HTR-8/SVneo (cell line): ENCODE measurements at regions not wholly inside any gene's neighbourhood (a gene's known extent, or its start where the extent isn't known, plus 50 kb on each side); places are given as distances from the start of the nearest gene placed in this dataset.
"Not testable (repeated sequence)": the region's sequence is repeated elsewhere in the genome, so short reads cannot be mapped to it uniquely, and the experiment has no call there.

Experiments
- DNase-seq: peaks from one replicate; pipeline ENCODE4 v3.0.0; 2011; ENCODE audit warnings: low spot score, mixed read lengths; ENCODE audit not compliant: insufficient read length
- FAIRE-seq: peaks from 2 replicates; lab custom pipeline; 2011; peaks lifted over from hg19 to GRCh38; lab: Jason Lieb, UNC

DNA sequence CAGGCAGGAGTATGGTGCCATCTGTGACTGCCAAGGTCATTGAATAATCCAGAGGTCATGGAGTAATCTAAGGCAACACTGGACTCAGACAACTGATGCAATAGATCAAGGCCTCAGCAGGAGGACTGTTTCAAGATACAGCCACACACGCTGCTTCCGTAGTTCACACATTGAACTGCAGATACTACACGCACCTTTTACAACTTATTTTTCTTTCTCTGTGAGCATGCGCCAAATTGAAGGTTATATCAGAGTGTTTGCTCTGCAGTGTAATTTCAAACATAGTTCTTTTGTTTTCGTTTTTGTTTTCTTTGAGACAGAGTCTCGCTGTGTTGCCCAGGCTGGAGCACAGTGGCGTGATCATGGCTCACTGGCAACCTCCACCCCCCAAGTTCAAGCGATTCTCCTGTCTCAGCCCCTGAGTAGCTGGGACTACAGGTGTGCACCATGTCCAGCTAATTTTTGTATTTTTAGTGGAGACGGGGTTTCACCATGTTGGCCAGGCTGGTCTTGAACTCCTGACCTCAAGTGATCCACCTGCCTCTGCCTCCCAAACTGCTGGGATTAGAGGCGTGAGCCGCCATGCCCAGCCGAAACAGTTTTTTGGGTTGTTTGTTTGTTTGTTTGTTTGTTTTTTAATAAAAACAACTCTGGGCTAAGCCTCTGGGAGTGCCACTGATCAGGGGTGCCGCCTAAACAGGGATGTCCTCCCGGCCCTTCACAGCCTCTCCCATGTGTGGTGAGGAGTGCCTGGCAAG lies 96.6 kb upstream of the NAA20 start:
- FAIRE-seq (no peak), DNase-seq (no peak)

DNA sequence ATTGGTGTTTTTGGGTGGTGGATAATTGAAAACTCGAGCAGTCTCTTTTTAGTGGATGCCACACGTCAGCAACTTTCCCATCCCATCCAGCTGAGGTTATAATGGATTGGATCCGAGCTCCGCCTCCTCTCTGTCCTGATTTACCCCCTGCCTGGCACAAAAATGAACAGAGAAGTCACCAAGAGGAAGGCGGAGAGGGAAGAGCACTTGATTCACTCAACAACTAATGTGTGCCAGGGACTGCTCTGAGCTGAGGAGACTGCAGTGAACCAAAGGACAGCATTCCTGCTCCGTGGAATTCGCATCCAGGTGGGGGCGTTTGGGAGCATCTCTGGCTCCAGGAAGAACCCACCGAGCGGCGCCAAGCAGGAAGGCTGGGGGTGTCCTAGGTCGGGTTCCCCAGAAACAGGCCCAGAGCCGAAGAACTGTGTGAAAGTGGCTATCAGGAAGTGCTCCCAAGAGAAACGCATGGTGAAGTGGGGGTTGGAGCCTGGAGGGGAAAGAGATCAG lies 95.8 kb upstream of the NAA20 start:
- no peak for FAIRE-seq
- DNase-seq = no peak

DNA sequence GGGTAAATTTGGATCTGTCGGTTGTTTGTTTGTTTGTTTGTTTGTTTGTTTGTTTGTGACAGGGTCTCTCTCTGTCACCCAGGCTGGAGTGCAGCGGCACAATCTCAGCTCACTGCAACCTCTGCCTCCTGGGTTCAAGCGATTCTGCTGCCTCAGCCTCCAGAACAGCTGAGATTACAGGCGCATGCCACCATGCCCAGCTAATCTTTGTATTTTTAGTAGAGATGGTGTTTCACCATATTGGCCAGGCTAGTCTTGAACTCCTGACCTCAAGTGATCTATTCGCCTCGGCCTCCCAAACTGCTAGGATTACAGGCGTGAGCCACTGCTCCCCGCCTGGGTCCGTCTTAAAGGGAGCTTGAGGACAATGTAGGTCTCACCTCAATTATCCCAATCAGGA lies 95.3 kb upstream of the NAA20 start:
- not testable (repeated sequence) for DNase-seq, FAIRE-seq

DNA sequence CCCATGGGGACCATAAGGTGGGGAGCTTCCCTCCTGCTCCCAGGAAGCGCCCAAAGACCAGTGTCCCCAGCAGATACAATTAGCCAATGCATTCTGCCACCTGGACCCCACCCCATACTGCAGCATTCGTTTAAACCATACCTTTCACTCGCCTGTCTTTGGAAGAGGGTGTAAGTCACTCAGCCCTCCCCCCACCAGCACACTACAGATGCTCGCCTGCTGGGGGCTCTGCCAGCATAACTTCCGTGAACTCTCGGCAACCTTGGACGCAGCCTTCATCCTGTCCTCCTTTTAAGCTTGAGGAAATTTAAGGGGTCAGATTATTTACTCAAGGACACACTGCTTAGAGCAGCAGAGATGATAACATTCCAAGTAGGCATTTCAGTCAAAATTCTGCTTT lies 94.4 kb upstream of the NAA20 start:
- DNase-seq (no peak), FAIRE-seq (no peak)

DNA sequence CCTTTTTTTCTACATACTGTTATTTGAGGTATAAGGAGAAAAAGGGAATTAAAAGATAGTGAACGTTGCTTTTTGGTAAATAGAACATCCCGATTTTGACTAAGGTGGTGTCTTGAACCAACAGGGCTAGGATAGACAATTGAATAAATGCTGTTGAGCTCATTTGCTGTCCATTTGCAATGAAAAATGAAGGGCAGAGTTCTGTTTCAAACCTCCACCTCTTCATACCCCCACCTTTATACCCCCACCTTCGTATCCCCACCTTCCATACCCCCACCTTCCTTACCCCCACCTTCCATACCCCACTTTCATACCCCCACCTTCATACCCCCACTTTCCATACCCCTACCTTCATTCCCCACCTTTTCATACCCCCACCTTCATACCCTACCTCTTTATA lies 93.4 kb upstream of the NAA20 start:
- DNase-seq (no peak), FAIRE-seq (no peak)

DNA sequence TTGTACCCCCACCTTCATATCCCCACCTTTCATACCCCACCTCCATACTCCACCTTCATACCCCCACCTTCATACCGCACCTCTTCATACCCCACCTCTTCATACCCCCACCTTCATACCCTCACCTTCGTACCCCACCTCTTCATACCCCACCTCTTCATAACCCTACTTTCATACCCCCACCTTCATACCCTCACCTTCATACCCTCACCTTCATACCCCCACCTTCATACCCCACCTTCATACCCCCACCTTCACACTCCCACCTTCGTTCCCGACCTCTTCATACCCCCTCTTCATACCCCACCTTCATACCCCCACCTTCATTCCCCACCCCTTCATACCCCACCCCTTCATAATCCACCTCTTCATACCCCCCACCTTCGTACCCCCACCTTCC lies 92.9 kb upstream of the NAA20 start:
- DNase-seq (no peak), FAIRE-seq (peak; percentile 100)

DNA sequence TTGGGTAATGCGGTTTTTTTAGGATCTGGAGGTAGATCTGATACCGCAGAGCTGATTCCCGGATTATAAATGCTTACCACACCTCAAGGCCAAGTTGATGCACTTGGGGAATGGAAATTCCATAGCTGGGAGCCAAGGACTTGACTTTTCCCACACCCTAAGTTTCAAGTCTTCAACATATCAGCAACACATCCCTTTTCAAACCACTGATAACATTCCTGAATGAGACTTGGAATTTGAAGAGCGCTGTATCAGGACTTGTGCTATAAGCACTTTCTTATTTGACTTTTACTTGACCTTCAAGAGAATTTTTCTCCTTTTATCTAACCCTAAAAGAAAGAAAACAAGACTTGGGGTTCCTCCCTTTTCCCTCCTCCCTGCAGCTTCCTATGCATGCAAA lies 90.6 kb upstream of the NAA20 start:
- DNase-seq = no peak
- no peak for FAIRE-seq

DNA sequence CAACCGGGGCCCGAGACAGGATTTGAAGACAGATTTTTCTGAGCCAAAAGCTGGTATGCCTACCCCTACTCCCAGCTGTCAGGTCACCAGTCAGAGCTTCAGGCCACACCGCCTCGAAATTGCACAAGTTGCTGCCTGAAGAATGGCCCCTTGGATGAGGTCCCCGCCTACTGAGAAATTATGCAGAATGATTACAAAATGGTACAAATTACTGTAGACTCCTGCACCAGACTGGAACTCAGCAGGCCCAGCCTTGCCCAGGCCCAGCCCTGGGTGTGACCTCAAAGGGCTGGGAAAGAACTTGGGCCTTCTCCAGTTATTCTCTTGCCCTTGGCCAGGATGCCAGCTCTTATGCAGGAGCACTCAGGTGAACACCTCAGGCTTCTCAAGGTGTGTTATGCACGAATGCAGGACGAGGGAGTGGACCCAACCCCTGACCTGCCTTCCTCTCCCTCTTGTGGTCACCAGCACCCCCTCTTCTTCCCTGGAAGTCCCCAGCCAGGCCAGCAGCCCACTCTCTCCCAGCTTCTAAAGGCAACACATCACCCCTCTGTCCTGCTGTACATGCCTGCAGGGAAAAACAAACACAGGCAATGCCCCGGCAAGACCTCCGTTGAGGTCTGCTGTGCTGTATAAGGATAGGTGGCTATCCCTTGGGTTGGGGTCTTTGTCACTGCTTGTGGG lies 88.7 kb upstream of the NAA20 start:
- FAIRE-seq (no peak), DNase-seq (no peak)

DNA sequence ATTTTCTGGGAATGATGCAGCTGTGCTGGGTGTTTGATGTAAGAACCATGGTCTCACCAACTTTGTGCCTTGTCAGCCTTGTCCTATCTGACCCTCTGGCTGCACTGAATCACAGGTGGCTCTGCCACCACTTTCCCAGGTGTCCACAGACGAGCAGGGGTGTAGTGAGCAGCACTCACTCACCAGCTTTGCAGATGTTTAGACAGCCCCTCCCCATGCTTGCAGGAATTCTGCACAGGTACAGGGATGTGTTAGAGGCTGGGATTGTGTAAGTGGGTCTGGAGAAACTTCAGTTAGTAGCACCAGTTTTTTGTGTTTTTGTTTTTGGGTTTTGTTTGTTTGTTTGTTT lies 88.2 kb upstream of the NAA20 start:
- FAIRE-seq (peak; percentile 33), DNase-seq (no peak)

DNA sequence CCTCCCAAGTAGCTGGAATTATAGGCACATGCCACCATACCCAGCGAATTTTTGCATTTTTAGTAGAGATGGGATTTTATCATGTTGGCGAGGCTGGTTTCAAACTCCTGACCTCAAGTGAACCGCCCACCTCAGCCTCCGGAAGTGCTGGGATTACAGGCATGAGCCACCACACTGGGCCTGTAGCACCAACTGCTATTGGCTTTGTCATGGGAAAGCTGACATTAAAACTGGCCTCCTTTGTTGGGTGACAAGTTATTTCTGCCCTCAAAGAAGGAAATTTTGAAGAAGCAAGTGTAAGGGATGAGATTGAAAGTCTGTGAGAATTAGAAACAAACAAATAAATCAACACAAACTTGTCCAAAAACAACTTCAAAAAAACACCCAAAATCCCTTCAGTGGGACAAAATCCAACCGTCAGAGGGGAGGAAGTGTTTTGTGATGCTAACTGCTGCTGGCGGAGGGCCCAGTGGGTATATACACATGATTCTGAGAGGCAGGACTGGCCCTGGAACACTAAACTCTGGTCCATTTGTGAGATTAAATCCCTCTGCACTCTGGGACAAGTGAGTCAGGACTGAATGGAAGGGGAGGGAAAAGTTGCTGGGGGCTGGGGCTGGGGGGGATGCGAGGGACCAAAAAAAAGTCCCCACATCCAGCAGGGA lies 87.5 kb upstream of the NAA20 start:
- DNase-seq (no peak), FAIRE-seq (no peak)

DNA sequence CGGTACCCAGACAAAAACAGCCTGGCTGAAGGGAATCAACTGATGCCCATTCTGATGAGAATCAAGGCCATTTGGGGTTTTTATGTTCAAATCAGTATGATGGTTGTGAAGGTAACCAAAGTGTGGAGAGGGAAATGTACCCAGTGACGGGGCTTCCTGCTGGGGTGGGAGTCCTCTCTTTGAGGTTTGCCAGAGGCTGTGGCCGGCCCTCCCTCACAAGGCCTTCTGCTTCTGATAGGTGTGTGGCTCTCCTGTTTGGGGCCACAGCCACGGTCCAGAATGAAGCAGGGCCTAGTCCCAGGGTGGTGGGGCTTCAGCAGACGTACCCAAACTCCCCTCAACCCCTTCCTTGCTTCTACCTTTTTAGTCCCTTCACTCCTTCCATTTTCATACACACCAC lies 86.7 kb upstream of the NAA20 start:
- DNase-seq (no peak), FAIRE-seq (no peak)

DNA sequence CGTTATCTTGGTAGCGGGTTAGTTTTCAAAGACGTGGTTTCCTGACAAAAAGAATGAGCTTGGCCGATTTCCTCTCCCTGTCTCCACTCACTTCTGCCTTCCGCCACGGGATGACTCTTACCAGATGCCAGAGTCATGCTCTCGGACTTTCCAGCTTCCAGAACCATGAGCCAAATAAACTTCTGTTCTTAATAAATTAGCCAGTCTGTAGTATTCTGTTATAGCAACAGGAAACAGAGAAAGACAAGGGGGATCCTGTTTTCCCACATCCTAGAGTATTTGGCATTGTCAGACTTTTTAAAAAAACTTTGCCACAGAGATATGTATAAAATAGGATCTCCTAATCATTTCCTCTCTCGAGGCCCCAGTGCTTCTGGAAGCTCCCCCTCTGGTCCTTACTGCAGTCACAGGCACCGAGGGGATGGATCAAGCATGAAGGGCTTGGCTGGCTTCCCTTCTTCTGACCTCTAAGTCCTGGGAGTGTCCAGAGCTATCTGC lies 84.9 kb upstream of the NAA20 start:
- FAIRE-seq = no peak
- DNase-seq = no peak

DNA sequence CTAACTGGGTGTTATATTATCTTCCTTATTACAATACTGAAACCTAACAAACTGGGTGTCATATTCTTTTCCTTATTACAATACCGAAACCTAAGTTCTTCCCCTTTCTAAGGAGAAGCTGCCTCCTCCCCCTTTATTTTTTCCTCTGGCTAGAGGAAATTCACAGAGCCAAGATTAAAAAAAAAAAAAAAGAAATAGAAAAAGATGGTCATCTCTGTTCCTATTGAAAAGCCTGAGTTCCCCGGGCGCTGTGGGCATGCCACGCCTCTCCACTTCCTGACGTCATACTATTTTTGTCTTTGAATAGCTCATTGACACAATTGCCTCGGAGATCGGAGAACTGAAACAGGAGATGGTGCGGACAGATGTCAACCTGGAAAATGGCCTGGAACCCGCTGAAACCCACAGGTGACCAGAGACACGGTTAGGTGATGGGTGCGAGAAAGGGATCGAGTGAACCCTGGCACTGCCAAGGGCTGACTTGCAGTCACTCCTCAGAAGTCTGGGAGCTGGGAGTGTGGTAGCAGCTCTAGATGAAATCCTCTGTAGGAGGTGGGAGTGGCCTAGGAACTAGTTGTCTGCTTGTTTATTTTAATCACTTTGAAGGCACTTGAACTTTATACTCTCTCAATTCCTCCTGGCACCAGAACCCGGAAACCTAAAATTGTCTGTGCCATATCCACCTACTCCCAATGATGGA lies 82.2 kb upstream of the NAA20 start:
- DNase-seq (no peak), FAIRE-seq (no peak)

DNA sequence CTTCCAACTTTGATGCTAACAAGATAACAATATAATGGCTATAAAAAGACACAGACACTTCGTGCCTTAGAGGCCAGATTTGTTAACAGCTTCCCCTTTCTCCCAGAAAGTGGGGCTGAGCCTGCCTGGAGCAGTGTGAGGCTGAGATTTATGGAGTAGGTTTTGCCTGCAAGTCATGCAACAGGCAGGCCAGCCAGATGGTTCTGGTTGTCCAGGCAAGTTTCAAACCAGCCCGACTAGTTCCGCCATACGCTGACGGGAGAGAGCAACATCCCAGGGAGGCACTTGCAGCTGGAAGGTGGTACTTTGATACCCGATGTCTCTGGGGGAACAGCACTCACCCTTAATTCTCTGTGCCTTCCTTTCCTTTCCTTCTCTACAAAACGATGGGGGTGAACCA lies 81.3 kb upstream of the NAA20 start:
- FAIRE-seq (no peak), DNase-seq (no peak)

DNA sequence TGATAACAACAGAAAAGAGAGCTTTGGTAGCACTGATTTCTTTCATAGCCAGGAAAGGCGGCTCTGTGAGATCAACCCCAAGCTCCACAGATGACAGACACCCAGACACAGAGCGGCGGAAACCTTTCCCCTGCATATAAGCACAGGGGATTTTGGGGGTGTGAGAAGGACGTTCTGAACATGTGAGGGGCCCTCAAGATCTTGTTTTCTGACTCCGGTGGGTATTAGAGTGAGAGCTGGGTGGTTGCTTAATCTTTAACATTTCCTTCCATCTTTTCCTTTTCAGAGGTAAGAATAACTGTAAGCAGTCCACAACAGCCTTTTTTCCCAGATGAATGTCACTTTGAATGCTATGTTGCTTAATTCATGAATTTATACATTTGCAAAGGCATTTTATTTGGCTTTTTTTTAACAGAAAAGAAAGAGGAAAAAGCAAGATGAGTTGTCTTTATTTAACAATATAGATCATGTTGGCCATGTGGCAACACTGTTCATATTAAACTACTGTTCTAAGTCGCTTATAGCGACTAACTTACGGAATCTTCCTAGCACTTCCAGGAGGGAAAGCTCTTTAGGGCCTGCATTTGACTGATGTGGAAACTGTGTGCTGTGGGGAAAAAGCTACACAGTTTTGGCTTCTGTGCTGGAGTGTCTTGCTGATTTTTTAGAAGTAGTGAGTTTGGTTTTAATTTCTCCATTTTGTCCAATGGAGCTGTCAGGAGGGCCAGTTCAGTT lies 80.5 kb upstream of the NAA20 start:
- no peak for FAIRE-seq
- DNase-seq = no peak

DNA sequence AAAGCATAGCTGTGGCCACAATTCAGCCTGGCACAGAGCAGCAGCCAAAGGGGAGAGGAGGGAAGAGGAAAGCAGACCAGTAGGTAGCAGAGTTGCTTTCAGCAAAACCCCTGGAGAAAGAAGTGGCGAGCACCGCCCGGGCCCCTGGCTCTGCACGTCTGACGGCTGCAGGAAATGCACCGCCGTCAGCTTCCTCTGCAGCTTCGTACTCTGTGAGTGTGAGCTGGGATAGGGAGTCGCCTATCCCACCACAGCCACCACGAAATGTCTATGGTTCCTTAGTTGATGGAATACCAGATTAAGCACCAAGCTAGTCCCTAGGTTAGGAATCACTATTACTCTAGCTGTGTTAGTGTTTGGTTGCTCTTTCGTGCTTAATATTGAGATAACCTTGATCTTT lies 79.9 kb upstream of the NAA20 start:
- no peak for DNase-seq
- no peak for FAIRE-seq

DNA sequence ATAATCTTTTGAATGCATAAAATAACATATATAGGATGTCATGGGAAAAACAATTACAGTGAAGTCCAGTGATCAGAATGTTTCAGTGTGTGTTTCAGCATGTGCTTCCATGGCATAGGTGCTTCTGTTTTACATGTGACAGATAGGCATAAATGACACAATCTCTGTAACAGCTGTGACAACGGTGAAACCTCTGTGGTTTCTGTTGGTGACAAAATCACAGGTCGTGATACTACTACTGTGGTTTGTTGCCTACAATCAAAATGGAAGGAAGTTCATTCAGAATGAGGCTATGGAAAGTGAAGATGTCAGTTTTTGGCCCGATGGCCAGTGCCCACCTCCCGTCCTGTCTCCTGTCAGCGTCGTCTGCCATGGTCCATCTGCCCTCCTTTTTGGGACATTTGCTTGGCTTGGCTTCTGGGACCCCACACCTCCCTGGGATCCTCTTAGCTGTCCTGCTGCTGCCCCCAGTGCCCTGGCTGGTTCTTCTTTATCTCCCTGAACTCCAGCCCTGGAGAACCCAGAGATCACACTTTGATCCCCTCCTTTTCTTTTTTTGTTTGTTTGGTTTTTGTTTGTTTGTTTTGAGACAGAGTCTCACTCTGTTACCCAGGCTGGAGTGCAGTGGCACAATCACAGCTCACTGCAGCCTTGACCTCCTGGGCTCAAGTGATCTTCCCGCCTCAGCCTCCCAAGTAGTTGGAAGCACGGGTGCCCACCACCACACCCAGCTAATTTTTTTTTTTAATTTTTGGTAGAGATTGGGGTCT lies 79.3 kb upstream of the NAA20 start:
- FAIRE-seq (no peak), DNase-seq (no peak)

DNA sequence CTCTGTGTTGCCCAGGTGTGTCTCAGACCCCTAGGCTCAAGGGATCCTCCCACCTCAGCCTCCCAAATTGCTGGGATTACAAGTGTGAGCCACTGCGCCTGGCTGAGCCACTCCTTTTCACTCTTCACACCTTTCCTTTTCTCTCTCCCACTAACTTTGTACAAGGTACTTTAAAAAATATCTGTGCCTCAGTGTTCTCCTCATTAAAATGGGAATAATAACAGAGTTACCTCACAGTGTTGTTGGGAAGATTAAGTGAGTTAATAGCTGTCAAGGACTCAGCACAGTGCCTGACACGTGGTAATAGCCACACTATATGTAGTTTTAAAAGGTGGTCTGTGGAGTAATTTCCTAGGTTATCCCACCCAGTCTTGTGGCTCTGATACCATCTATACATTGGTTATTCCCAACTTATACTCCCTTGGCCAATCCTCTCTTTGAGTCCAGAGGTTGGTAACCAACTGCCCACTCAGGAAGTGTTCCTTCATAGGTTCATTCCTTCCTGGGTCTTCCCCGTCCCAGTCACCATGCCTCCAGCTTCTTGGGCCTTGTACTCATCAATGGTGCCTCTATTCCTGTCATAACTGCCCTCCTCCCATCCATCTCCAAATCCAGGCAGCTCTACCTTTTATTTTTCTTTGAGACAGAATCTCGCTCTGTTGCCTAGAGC lies 78.6 kb upstream of the NAA20 start:
- DNase-seq (no peak), FAIRE-seq (no peak)

DNA sequence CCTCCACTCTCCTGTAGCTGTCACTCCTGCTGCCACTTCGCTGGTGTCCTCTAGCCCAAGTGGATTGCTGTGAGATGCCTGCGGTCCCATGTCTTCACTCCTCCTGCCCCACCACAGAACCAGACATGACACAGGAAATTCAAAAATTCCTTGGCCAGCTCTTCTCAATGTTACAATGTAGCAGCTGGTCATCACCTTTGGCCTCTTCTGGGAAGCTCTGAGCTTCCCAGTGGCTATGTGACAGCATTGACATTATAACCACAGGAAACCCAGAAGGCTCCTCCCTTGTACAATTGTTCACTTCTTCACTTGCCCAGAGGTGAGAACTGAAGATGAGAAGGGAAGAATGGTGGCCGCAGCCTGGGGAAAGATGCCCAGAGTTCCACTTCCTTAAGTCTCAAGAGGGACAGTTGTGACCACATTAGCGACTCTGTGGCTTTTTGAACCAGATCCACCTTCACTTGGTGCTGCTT lies 76.1 kb upstream of the NAA20 start:
- DNase-seq (no peak), FAIRE-seq (no peak)
